SK-N-DZ (cell line): ENCODE measurements at regions not wholly inside any gene's neighbourhood (a gene's known extent, or its start where the extent isn't known, plus 50 kb on each side); places are given as distances from the start of the nearest gene placed in this dataset.
"Not testable (repeated sequence)": the region's sequence is repeated elsewhere in the genome, so short reads cannot be mapped to it uniquely, and the experiment has no call there.

ENCODE experiments used
- DNase-seq: peaks from one replicate; pipeline ENCODE4 v3.0.0-alpha.2; 2015; ENCODE audit warnings: low spot score

GRCh38 chr5:57429513-57430120 lies 53.0 kb downstream of the ACTBL2 start:
- no peak for DNase-seq

- not testable (repeated sequence) for DNase-seq
Measured at GRCh38 chr5:57429021-57429420, 53.6 kb downstream of the ACTBL2 start.

- no peak for DNase-seq
Measured at GRCh38 chr5:57422993-57423392, 59.6 kb downstream of the ACTBL2 start.

- DNase-seq, result no peak
Measured at GRCh38 chr5:57422341-57422740, 60.3 kb downstream of the ACTBL2 start.

- no peak for DNase-seq
Measured at GRCh38 chr5:57420801-57421200, 61.8 kb downstream of the ACTBL2 start.

- DNase-seq, result no peak
Measured at GRCh38 chr5:57417971-57418370, 64.6 kb downstream of the ACTBL2 start.

GRCh38 chr5:57417320-57417719 lies 65.3 kb downstream of the ACTBL2 start:
- DNase-seq, result peak; percentile 10

- peak; percentile 92 for DNase-seq
Measured at GRCh38 chr5:57416278-57416994, 66.2 kb downstream of the ACTBL2 start.

GRCh38 chr5:57414857-57415256 lies 67.8 kb downstream of the ACTBL2 start:
- no peak for DNase-seq

- DNase-seq, result no peak
Measured at GRCh38 chr5:57414191-57414590, 68.4 kb downstream of the ACTBL2 start.

- no peak for DNase-seq
Measured at GRCh38 chr5:57413145-57413544, 69.5 kb downstream of the ACTBL2 start.

- DNase-seq, result no peak
Measured at GRCh38 chr5:57412680-57413079, 69.9 kb downstream of the ACTBL2 start.

GRCh38 chr5:57411982-57412381 lies 70.6 kb downstream of the ACTBL2 start:
- no peak for DNase-seq

GRCh38 chr5:57410374-57411320 lies 72.0 kb downstream of the ACTBL2 start:
- no peak for DNase-seq

- no peak for DNase-seq
Measured at GRCh38 chr5:57408714-57409113, 73.9 kb downstream of the ACTBL2 start.

GRCh38 chr5:57408285-57408684 lies 74.3 kb downstream of the ACTBL2 start:
- DNase-seq, result no peak

- no peak for DNase-seq
Measured at GRCh38 chr5:57407391-57407790, 75.2 kb downstream of the ACTBL2 start.

- DNase-seq, result no peak
Measured at GRCh38 chr5:57406641-57407040, 76.0 kb downstream of the ACTBL2 start.

- no peak for DNase-seq
Measured at GRCh38 chr5:57405984-57406383, 76.6 kb downstream of the ACTBL2 start.

GRCh38 chr5:57402761-57403160 lies 79.8 kb downstream of the ACTBL2 start:
- no peak for DNase-seq

GRCh38 chr5:57402348-57402747 lies 80.3 kb downstream of the ACTBL2 start:
- DNase-seq, result no peak

- DNase-seq, result no peak
Measured at GRCh38 chr5:57398413-57399093, 84.1 kb downstream of the ACTBL2 start.
